GM23248 (cell line): ENCODE measurements at regions not wholly inside any gene's neighbourhood (a gene's known extent, or its start where the extent isn't known, plus 50 kb on each side); places are given as distances from the start of the nearest gene placed in this dataset.
"Not testable (repeated sequence)": the region's sequence is repeated elsewhere in the genome, so short reads cannot be mapped to it uniquely, and the experiment has no call there.

Source experiments
- EZH2 ChIP-seq: fragments of 200-600 bp; sonication (generic); IDR thresholded peaks from 2 replicates; pipeline ENCODE4 v1.6.1; 2018; ENCODE audit warnings: antibody characterized with exemption, mild to moderate bottlenecking; ENCODE audit not compliant: insufficient read depth, poor library complexity, severe bottlenecking
- EZH2phosphoT487 ChIP-seq: fragments of 200-600 bp; sonication (generic); IDR thresholded peaks from 2 replicates; pipeline ENCODE4 v1.6.1; 2018; ENCODE audit warnings: antibody characterized with exemption, moderate library complexity, mild to moderate bottlenecking, low read depth; ENCODE audit not compliant: insufficient read depth

DNA sequence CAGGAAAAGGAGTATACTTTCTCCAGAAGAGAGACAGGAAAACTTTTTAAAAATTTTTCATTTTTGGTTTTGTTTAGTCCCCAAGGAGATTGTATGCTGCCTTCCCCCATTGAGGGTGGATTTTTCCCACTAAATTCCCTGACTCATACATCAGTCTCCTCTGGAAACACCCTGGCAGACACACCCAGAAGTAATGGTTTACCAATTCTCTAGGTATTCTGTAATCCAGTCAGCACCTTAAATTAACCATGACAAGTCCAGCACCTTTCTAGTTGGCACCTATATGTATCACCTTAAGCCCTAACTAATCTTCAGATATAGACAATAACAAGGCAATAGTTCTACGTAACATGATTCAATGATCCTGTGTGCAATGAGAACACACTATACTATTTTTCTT, 165.9 kb upstream of the NPAP1 start:
- TF ChIP-seq EZH2, EZH2phosphoT487: not testable (repeated sequence)
